GM12865 (cell line): ENCODE measurements at regions not wholly inside any gene's neighbourhood (a gene's known extent, or its start where the extent isn't known, plus 50 kb on each side); places are given as distances from the start of the nearest gene placed in this dataset.
A peak's percentile ranks its signal among the peaks of the same experiment; 100 is the strongest.

Experiments used
- DNase-seq: peaks from one replicate; pipeline ENCODE4 v3.0.0; 2010; ENCODE audit warnings: low read depth
- H3K4me3 ChIP-seq: 2 replicates; pipeline ENCODE4 v1.5.1; 2011; ENCODE audit warnings: mild to moderate bottlenecking, low read depth, low read length, control low read depth
- CTCF ChIP-seq: IDR thresholded peaks from 2 replicates; pipeline ENCODE4 v1.5.1; 2011; ENCODE audit warnings: low read length, control low read depth, low read depth, inconsistent platforms; ENCODE audit not compliant: insufficient read depth; ENCODE audit errors: missing control alignments

GRCh38 chrX:27893871-27894270 is 86.1 kb downstream of the MAGEB10 start:
- no peak for TF ChIP-seq CTCF
- no peak overlapping the region for H3K4me3 ChIP-seq
- no peak for DNase-seq

- no peak overlapping the region for H3K4me3 ChIP-seq
- no peak for DNase-seq
- no peak for TF ChIP-seq CTCF
These were observed 85.4 kb downstream of the MAGEB10 start for GRCh38 chrX:27893211-27893610.

- TF ChIP-seq CTCF = no peak
- DNase-seq = no peak
- no peak overlapping the region for H3K4me3 ChIP-seq
These were observed 82.8 kb downstream of the MAGEB10 start for GRCh38 chrX:27890611-27891010.

GRCh38 chrX:27889878-27890277 is 82.1 kb downstream of the MAGEB10 start:
- H3K4me3 ChIP-seq = no peak overlapping the region
- DNase-seq = no peak
- TF ChIP-seq CTCF = no peak

- no peak for TF ChIP-seq CTCF
- H3K4me3 ChIP-seq = no peak overlapping the region
- DNase-seq = peak; percentile 7
These were observed 76.9 kb downstream of the MAGEB10 start for GRCh38 chrX:27884654-27885053.

- no peak overlapping the region for H3K4me3 ChIP-seq
- peak; percentile 0 for DNase-seq
- TF ChIP-seq CTCF = no peak
These were observed 75.8 kb downstream of the MAGEB10 start for GRCh38 chrX:27883468-27884092.

- H3K4me3 ChIP-seq = no peak overlapping the region
- TF ChIP-seq CTCF = no peak
These were observed 74.9 kb downstream of the MAGEB10 start for GRCh38 chrX:27882695-27883094.

More at GRCh38 chrX:27882695-27883094, 74.9 kb downstream of the MAGEB10 start:
- no peak for DNase-seq
